ENCODE measurements at regions not wholly inside any gene's neighbourhood (a gene's known extent, or its start where the extent isn't known, plus 50 kb on each side); places are given as distances from the start of the nearest gene placed in this dataset.

- no peaks in the 10 kb centered on the region for H3K36me3 Mint-ChIP-seq (ENCODE audit: low read depth)
- no peak for DNase-seq (ENCODE audit: low spot score)
- peaks cover 5% of the 10 kb centered on the region for H3K27me3 Mint-ChIP-seq (ENCODE audit: low read depth)
- no peak overlapping the region for H3K4me3 Mint-ChIP-seq (ENCODE audit: unreplicated experiment)
- no peaks in the 10 kb centered on the region for H3K9me3 Mint-ChIP-seq (ENCODE audit: low read depth)
- TF ChIP-seq CTCF (IDR thresholded peaks at IDR 0.05) = no peak
- no peaks in the 10 kb centered on the region for H3K4me1 Mint-ChIP-seq (ENCODE audit: low read depth)
- no peak overlapping the region for H3K27ac Mint-ChIP-seq (ENCODE audit: unreplicated experiment)
These were observed 228.4 kb upstream of the OTX2 start for GRCh38 chr14:57038689-57039088.

- no peak for DNase-seq (ENCODE audit: low spot score)
- Mint-ChIP-seq H3K4me1 (ENCODE audit: low read depth) (no peaks in the 10 kb centered on the region), H3K9me3 (ENCODE audit: low read depth) (peaks cover 13% of the 10 kb centered on the region), H3K27me3 (ENCODE audit: low read depth) (peaks cover 7% of the 10 kb centered on the region), H3K36me3 (ENCODE audit: low read depth) (no peaks in the 10 kb centered on the region), H3K4me3 (ENCODE audit: unreplicated experiment) (no peak overlapping the region), H3K27ac (ENCODE audit: unreplicated experiment) (no peak overlapping the region)
- TF ChIP-seq CTCF (IDR thresholded peaks at IDR 0.05) = no peak
These were observed 221.2 kb upstream of the OTX2 start for GRCh38 chr14:57031474-57031873.

GRCh38 chr14:57029620-57030253, 219.5 kb upstream of the OTX2 start:
- H3K27ac Mint-ChIP-seq (ENCODE audit: unreplicated experiment) = no peak overlapping the region
- no peaks in the 10 kb centered on the region for H3K4me1 Mint-ChIP-seq (ENCODE audit: low read depth)
- peaks cover 17% of the 10 kb centered on the region for H3K9me3 Mint-ChIP-seq (ENCODE audit: low read depth)
- TF ChIP-seq CTCF (IDR thresholded peaks at IDR 0.05) = no peak
- no peaks in the 10 kb centered on the region for H3K36me3 Mint-ChIP-seq (ENCODE audit: low read depth)
- peaks cover 4% of the 10 kb centered on the region for H3K27me3 Mint-ChIP-seq (ENCODE audit: low read depth)
- no peak for DNase-seq (ENCODE audit: low spot score)
- no peak overlapping the region for H3K4me3 Mint-ChIP-seq (ENCODE audit: unreplicated experiment)

GRCh38 chr14:57025456-57025855, 215.2 kb upstream of the OTX2 start:
- Mint-ChIP-seq H3K27me3 (ENCODE audit: low read depth) (peaks cover 3% of the 10 kb centered on the region), H3K36me3 (ENCODE audit: low read depth) (no peaks in the 10 kb centered on the region), H3K4me1 (ENCODE audit: low read depth) (no peaks in the 10 kb centered on the region), H3K9me3 (ENCODE audit: low read depth) (peaks cover 12% of the 10 kb centered on the region), H3K4me3 (ENCODE audit: unreplicated experiment) (no peak overlapping the region), H3K27ac (ENCODE audit: unreplicated experiment) (no peak overlapping the region)
- TF ChIP-seq CTCF (IDR thresholded peaks at IDR 0.05) = no peak
- no peak for DNase-seq (ENCODE audit: low spot score)

GRCh38 chr14:57022608-57023007, 212.3 kb upstream of the OTX2 start:
- no peak for DNase-seq (ENCODE audit: low spot score)
- Mint-ChIP-seq H3K27ac (ENCODE audit: unreplicated experiment) (no peak overlapping the region), H3K27me3 (ENCODE audit: low read depth) (no peaks in the 10 kb centered on the region), H3K4me3 (ENCODE audit: unreplicated experiment) (no peak overlapping the region), H3K4me1 (ENCODE audit: low read depth) (no peaks in the 10 kb centered on the region), H3K36me3 (ENCODE audit: low read depth) (no peaks in the 10 kb centered on the region), H3K9me3 (ENCODE audit: low read depth) (peaks cover 8% of the 10 kb centered on the region)
- no peak for TF ChIP-seq CTCF (IDR thresholded peaks at IDR 0.05)
